GM21576 (cell line): ENCODE measurements at regions not wholly inside any gene's neighbourhood (a gene's known extent, or its start where the extent isn't known, plus 50 kb on each side); places are given as distances from the start of the nearest gene placed in this dataset.
"Not testable (repeated sequence)": the region's sequence is repeated elsewhere in the genome, so short reads cannot be mapped to it uniquely, and the experiment has no call there.

Experiments
- ATAC-seq: cut with Tn5 transposase; IDR thresholded peaks from one replicate; pipeline ENCODE4 v1.9.1; 2021; ENCODE audit warnings: mild to moderate bottlenecking, moderate library complexity; ENCODE audit not compliant: unreplicated experiment

GRCh38 chr2:192499476-192499875 is 304.7 kb upstream of the TMEFF2 start:
- no peak for ATAC-seq

- ATAC-seq: no peak
These were observed 304.0 kb upstream of the TMEFF2 start for GRCh38 chr2:192498747-192499146.

- not testable (repeated sequence) for ATAC-seq
These were observed 293.4 kb upstream of the TMEFF2 start for GRCh38 chr2:192488158-192488557.

DNA sequence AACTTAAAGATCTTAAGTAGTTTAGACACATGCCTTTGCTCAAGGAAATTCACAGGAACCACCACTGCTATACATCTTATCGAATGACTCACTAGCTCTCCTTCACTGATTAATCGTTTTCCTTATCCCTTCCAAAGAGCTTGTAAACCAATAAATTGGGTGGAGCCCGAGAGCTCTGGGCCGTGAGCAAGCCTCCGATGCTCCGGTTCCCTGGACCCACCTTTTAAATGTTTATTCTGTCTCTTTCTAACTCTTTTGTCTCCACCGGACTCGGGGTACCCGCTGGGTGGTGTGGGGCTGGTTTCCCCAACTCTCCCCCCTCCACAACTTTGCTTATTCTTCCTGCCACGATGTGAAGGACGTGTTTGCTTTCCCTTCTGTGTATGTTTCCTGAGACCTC is 292.9 kb upstream of the TMEFF2 start:
- ATAC-seq: no peak

- no peak for ATAC-seq
These were observed 290.2 kb upstream of the TMEFF2 start for GRCh38 chr2:192484903-192485302.

- ATAC-seq: no peak
These were observed 286.3 kb upstream of the TMEFF2 start for GRCh38 chr2:192480984-192481383.

- ATAC-seq: no peak
These were observed 278.6 kb upstream of the TMEFF2 start for GRCh38 chr2:192473331-192473730.

- ATAC-seq: no peak
These were observed 277.2 kb upstream of the TMEFF2 start for GRCh38 chr2:192471982-192472381.

DNA sequence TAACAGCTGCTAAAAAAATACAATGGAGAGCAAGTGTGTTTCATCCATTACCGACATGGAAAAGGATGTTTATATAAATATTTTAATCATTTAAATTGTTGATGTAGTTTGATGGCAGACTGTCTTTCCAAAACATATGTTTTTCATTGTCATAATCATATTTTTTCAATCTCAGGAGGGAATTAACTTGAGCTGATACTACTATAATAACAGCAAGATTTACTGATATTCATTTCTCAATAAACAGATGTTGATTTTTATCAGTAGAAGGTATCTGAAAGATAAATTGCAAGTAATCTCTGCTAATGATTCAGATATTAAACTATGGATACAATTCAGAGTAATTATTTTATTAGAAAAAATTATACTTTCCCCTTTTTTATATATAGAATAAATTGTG is 274.9 kb upstream of the TMEFF2 start:
- no peak for ATAC-seq

DNA sequence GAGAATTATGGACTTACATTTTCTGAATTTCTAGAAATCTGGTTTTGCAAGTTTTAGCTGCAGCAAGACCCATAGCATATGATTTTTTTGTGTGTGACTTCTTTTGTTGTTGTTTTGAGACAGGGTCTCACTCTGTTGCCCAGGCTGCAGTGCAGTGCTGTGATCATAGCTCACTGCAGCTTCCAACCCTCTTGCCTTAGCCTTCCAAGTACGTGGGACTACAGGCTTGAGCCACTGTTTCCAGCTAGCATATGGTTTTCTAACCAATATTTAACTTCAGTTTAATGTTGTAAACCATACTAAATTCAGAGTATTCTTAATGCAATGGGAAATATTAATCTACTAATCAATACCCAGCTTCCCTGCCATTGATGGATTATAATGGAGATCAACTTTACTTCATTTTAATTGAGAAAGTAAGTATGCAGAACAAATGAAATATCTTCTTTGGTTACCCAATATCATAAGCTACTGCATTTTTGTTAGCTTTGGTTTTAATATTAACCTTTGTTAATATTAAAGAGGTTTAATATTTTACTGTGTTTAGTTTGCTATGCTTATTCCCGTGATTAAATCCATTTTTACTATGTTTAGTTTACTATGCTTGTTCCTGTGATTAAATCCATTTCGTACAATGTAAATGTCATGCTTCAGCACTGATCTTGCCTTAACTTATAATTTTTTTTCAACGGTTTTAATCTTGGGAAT is 273.4 kb upstream of the TMEFF2 start:
- no peak for ATAC-seq

DNA sequence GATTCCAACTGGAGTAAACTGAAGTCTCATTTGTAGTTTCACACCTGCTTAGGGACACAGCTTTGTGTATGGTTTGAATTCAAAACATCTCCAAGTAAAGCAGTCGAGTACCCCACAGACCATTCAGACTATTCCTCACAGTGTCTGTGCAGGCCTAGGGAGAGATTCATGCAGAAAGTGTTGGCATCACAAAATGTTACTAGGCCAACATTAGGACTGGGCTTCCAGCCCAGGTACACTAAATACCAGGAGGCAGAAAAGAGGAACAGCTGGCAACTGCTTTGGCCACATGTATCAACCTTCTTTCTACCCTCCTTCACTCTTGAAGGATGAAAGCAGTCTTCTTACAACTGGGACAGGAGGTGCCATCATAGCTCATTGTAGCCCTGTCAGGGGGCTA is 270.4 kb upstream of the TMEFF2 start:
- ATAC-seq: no peak

- ATAC-seq: no peak
These were observed 264.7 kb upstream of the TMEFF2 start for GRCh38 chr2:192459422-192459821.

DNA sequence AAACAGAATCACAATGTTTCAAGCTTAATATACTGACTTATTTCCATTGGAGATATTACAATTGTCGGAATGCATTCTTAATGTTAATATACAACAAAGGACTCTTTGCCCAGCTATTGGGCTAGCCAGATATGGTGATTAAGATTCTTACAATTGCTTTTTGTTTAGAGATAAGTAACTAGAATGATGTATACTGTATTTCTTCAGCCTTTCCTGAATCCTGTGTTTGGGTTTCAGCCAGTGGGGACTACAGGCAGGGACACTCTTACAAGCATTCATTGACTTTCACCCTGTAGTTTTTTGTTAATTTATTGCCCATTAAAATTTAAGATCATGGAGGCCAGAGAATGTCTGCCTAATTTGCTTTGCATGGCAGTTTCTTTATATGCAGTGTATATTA is 254.1 kb upstream of the TMEFF2 start:
- no peak for ATAC-seq

DNA sequence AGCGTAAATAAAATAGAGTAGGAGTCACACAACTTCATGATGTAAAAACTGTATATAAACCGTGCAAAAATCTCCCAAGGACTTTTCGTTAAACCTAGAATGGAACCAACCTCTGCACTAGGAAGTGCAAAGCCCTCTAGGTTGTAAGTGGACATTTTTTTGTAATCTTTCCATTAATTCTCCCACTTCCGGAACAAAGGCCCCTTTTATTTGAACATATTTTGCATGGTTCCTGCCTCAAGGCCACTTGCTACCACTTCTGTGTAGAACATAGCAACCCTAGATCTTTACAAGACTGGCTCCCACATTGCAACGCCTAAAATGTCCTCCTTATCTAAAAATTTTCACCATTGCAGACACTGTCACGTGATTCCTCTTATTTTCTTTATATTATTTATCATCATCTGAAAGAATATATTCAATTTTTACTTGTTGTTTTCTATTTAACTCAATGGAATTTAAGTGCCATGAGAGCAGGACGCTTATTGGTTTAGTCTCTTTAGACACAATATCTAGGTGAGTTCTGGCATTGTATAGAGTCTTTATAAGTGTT is 249.6 kb upstream of the TMEFF2 start:
- ATAC-seq: no peak

GRCh38 chr2:192443831-192444230 is 249.1 kb upstream of the TMEFF2 start:
- no peak for ATAC-seq

GRCh38 chr2:192438239-192438638 is 243.5 kb upstream of the TMEFF2 start:
- no peak for ATAC-seq

- ATAC-seq: no peak
These were observed 242.9 kb upstream of the TMEFF2 start for GRCh38 chr2:192437653-192438052.

DNA sequence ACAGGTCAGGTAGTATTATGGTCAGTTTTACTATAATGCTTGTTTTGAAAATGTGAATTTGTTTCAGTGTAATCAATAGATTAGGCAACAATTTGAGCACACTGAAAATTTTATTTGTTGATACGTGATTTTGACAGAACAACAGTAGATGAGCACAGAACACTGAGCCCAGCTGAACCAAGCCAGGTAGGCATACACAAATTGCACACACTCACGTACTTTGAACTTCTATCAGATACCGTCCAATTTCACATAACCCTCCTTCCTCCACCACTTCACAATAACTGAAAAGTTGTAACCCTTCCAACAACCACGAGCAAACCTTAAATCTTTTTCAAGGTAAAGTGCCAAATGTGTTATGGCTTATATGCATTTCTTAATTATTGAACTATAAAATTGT is 229.5 kb upstream of the TMEFF2 start:
- ATAC-seq: no peak

- no peak for ATAC-seq
These were observed 225.1 kb upstream of the TMEFF2 start for GRCh38 chr2:192419786-192420185.

DNA sequence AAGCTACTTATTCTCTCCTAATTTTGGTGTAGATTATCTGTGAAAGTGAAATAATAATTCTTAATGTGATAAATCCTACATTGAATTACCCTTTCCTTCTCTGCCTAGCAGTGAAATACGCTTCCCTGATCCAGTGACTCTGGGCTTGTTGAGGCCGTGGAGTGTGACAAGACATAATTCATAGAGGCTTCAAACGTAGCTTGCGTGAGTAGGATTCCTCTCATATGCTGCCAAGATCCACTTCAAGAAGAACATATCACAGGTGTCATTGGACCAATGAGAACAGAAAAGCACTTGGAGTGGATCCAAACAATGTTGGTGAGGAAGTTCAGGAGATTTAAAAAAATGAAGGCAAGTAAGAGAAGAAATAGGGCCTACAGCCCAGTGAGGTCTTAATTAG is 221.3 kb upstream of the TMEFF2 start:
- ATAC-seq: no peak

DNA sequence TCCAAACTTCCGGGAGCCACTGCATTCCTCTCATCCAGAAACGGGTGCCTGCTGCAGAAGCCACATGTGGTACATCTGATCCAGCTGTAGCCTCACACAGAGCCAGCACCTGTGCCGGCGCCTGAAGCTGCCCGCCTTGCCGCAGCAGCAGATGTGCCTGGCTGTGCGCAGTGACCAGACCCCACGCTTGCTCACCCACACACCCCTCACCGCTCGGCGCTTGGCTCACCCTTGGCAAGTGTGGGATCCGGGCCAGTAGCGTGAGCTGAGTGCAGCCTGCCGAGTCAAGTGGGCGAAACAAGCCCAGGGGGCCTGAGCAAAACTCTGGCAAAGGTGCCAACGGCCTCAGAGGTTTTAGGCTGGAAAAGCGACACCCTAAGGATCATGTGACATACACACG is 220.1 kb upstream of the TMEFF2 start:
- ATAC-seq: no peak

GRCh38 chr2:192413812-192414681 is 219.3 kb upstream of the TMEFF2 start:
- ATAC-seq: no peak
